ENCODE measurements at regions not wholly inside any gene's neighbourhood (a gene's known extent, or its start where the extent isn't known, plus 50 kb on each side); places are given as distances from the start of the nearest gene placed in this dataset.

- TF ChIP-seq POLR2A (IDR thresholded peaks at IDR 0.05) (no peak), POLR2AphosphoS5 (IDR thresholded peaks at IDR 0.05) (no peak)
These were observed 417.7 kb upstream of the PTGER4 start for GRCh38 chr5:40261984-40262383.
